Brain pericyte (primary cell): ENCODE measurements at regions not wholly inside any gene's neighbourhood (a gene's known extent, or its start where the extent isn't known, plus 50 kb on each side); places are given as distances from the start of the nearest gene placed in this dataset.

Experiments
- DNase-seq: peaks from one replicate; pipeline ENCODE4 v3.0.0-alpha.2; 2012; ENCODE audit warnings: low read depth, low spot score

- DNase-seq, result no peak
Observed at GRCh38 chr4:31360786-31361185, 640.6 kb downstream of the PCDH7 start.

GRCh38 chr4:31362756-31363155 lies 642.6 kb downstream of the PCDH7 start:
- no peak for DNase-seq

DNA sequence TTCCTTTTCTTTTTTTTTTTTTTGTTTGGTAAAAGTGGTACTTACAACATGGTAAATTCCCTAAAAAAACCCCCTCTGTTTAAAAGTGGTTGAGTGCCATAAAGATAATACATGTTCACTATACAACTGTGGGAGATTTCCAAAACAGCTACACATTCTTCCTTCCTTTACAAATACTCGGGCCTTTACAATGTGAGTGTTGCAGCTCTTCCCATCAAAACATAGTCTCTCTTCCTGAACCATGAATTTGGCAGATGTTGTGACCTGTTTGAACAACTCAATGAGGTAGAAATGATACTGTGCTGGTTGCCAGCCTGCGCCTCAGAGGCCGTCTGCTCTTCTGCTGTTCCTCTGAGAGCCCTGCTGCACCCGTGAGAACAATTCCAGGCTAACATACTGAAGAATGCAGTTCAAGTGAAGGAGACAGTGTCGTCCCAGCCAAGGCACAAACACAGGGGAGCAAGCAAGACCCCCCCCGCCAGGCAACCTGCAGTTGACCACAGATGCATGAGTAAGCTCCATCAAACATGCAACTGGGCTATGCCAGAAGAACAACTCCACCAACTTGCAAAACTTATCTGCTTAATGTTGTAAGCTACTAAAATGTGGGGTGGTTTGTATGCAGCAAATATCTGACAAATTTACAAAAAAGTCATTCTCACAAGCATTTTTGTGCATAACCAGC lies 645.0 kb downstream of the PCDH7 start:
- DNase-seq, result no peak

GRCh38 chr4:31366041-31366440 lies 645.9 kb downstream of the PCDH7 start:
- DNase-seq, result no peak

DNA sequence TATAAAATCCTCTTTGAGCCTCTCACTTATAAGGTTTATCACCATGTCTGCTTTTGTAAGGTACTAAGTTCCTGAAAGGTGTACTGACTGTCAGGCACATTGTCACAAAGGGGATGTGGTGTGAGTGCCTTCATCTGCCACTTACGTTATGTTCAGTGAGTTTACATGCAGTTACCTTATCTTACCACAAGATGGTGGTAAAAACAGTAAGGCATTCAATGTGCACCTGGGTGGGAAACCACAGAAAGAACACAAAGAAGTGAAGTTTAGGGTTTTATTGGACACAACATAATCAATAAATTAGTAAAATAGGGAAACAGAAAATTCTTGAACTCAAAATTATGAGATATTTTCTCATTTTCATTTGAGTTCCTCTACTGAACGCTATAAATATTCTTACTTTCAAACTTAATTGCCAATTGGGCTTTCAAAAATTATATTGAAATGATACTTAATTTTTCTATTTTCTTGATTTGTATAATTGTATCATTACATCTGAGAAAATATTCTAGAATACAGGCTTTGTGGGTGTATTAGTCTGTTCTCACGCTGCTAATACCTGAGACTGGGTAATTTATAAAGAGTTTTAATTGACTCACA lies 650.8 kb downstream of the PCDH7 start:
- no peak for DNase-seq

- DNase-seq, result no peak
Observed at GRCh38 chr4:31374256-31374960, 654.2 kb downstream of the PCDH7 start.

DNA sequence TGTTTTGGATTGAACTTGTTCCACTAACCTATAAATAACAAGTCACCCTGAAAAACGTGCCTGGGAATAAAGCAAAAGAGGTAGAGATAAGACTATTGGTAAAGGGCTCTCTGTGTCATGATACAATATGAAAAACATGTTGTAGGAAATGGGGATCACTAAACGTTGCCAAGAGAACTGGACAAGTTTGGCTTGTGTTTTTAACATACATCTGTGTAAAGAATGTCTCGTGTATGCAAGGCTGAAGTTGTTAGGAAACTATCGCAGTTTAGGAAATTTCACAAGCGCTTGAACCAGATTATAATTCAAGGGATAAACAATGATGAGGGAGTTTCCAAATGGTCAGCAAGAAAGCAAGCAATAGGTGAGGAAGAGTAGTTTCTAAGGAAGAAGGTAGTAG lies 655.8 kb downstream of the PCDH7 start:
- no peak for DNase-seq

DNA sequence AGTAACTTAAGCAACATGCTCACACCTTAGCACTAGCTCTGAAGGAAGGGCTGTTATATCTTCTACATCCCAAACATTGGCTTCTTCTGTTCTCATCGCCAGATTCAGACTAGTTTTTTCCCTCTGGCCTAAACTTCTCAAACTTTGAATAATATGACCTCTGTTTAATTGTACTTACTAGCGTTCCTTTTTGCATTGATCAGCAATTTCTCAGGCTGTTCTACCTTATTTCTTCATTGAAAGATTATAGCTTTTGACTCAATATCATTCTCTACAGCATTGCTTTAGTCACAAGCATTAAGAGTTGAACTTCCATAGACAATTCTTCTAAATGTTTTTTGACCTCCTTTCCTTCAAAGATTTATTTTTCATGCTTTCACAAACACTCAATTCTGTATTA lies 659.2 kb downstream of the PCDH7 start:
- no peak for DNase-seq

GRCh38 chr4:31383767-31384166 lies 663.6 kb downstream of the PCDH7 start:
- no peak for DNase-seq

GRCh38 chr4:31390849-31391248 lies 670.7 kb downstream of the PCDH7 start:
- no peak for DNase-seq

GRCh38 chr4:31391976-31392375 lies 671.8 kb downstream of the PCDH7 start:
- no peak for DNase-seq

GRCh38 chr4:31392923-31393322 lies 672.8 kb downstream of the PCDH7 start:
- no peak for DNase-seq

- DNase-seq, result peak; percentile 37
Observed at GRCh38 chr4:31408121-31408520, 688.0 kb downstream of the PCDH7 start.

DNA sequence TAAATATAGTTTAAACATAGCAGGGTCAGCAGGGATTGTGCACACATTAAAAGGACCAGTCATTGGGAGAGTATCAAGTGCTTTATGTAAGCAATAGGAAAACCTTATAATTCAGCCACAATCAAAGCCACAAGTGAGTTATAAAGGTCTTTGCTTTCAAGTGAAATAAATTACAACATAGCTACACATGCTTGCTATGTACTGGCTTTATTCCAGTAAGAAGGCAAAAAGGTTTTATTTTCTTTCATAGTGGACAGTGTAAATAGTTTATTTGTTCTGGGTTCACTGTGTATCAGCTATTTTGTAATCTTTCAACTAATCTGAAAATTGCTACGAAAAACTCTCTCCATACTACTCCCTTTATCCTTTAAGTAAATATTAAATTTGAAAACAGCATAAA lies 691.4 kb downstream of the PCDH7 start:
- no peak for DNase-seq

GRCh38 chr4:31415629-31416028 lies 695.5 kb downstream of the PCDH7 start:
- no peak for DNase-seq

DNA sequence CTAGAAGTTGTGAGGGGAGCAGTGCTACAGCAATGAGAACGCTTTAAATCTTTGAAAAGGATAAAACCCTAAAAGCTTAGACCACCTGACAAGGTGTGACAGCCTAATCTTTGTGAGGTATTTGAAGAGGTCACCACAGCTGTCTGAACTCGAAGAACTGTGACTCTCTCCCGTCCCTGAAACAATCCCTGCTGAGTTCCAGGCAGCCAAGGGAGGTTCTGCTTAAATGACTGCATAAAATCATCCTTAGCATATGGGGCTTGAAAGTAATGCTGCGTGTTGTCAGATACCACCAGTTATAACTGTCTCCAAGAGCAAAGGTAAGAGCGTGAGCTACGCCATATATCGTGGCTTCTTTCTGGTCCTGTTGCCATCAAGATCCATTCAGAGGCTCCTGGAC lies 696.3 kb downstream of the PCDH7 start:
- no peak for DNase-seq

- DNase-seq, result no peak
Observed at GRCh38 chr4:31417040-31417439, 696.9 kb downstream of the PCDH7 start.

DNA sequence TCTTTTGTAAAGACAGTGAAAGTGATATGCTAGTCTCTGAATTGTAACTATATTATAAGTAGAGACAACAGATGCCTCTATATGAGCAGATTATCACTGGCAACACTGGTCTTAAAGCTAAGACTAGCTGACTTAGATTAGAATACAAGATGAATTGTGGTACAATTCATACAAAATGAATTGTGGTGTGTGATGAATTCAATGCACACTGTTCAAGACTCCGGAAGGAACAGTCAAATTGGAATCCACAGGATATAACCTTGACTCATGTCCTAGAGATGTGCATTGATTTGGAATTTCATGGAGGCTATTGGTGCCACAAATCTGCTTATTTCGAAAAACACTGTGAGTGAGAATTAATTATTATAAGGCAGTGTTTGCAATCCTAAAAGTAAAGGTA lies 701.8 kb downstream of the PCDH7 start:
- DNase-seq, result no peak

- no peak for DNase-seq
Observed at GRCh38 chr4:31427691-31428090, 707.5 kb downstream of the PCDH7 start.

- no peak for DNase-seq
Observed at GRCh38 chr4:31442236-31442635, 722.1 kb downstream of the PCDH7 start.

DNA sequence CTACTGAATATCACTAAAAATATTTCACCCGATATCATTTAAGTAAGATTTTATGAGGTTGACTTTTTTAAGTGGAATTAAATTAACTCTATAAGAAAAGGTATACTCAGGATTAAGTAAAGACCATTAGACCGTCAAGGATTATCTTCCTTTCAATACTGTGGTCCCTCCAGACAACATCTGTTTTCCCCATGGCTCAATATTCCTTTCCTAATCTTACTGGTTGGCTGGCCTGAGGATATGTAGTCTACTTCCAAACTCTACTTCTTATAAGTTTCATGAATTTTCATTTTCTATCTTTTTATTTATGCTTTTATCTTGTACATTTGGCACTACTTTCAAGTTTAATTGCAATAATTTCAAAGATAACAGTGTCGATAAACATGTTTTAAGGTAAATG lies 725.4 kb downstream of the PCDH7 start:
- no peak for DNase-seq

DNA sequence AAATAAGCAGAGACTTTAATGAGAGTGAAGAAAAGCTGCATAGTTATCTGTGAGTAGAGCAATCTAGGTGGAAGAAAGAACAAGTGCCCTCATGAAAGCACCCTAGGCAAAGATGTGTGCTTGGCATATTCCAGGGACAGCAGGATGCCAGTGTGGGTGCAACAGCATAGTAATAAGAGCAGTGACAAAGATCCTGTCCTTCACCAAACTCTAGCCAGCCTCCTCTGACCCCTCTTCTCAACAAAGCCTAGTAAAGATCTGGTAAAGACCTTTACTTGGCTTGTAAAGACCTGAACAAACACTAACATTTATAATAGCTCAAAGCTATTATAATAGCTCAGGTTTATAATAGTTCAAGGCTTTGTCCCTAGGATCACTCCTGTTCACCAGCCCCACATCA lies 735.4 kb downstream of the PCDH7 start:
- no peak for DNase-seq

- peak; percentile 6 for DNase-seq
Observed at GRCh38 chr4:31458813-31459212, 738.6 kb downstream of the PCDH7 start.
